HEK293 (cell line): ENCODE measurements at regions not wholly inside any gene's neighbourhood (a gene's known extent, or its start where the extent isn't known, plus 50 kb on each side); places are given as distances from the start of the nearest gene placed in this dataset.

ENCODE experiments used
- ATF2 ChIP-seq: fragments of 450-650 bp; formaldehyde crosslinking; IDR thresholded peaks from 2 replicates; pipeline ENCODE4 v1.5.1; 2016; ENCODE audit warnings: missing biosample characterization, missing genetic modification characterization, low read depth
- CTCF ChIP-seq: fragments of 450-650 bp; formaldehyde crosslinking; IDR thresholded peaks from 2 replicates; pipeline ENCODE4 v1.5.1; 2016; ENCODE audit warnings: missing biosample characterization, missing genetic modification characterization
- MYNN ChIP-seq: fragments of 450-650 bp; formaldehyde crosslinking; IDR thresholded peaks from 2 replicates; pipeline ENCODE4 v1.5.1; 2016; ENCODE audit warnings: missing biosample characterization, missing genetic modification characterization, borderline replicate concordance
- PBX3 ChIP-seq: sonication (generic); formaldehyde crosslinking; IDR thresholded peaks from 2 replicates; pipeline ENCODE4 v1.8.1; 2022; ENCODE audit warnings: mild to moderate bottlenecking, moderate library complexity, missing genetic modification reagents
- ZBTB6 ChIP-seq: fragments of 450-650 bp; formaldehyde crosslinking; IDR thresholded peaks from 2 replicates; pipeline ENCODE4 v1.5.1; 2017; ENCODE audit warnings: missing biosample characterization, missing genetic modification characterization
- ZNF777 ChIP-seq: fragments of 450-650 bp; formaldehyde crosslinking; IDR thresholded peaks from 2 replicates; pipeline ENCODE4 v1.5.1; 2017; ENCODE audit warnings: missing biosample characterization, missing genetic modification characterization, borderline replicate concordance

- no peak for TF ChIP-seq CTCF
- no peak for TF ChIP-seq ATF2 (tag by site-specific recombination)
- no peak for TF ChIP-seq MYNN (tag by site-specific recombination)
- TF ChIP-seq PBX3 (CRISPR knock-in tag) = no peak
- TF ChIP-seq ZNF777 (tag by site-specific recombination) = no peak
- TF ChIP-seq ZBTB6 (tag by site-specific recombination) = no peak
Observed at GRCh38 chr12:105733579-105733978, 403.1 kb downstream of the C12orf75 start.
